PFSK-1 (cell line): ENCODE measurements at regions not wholly inside any gene's neighbourhood (a gene's known extent, or its start where the extent isn't known, plus 50 kb on each side); places are given as distances from the start of the nearest gene placed in this dataset.

ENCODE experiments used
- FOXP2 ChIP-seq: optimal IDR thresholded peaks from 2 replicates; pipeline ENCODE3; 2011; ENCODE audit warnings: borderline replicate concordance, control low read depth, inconsistent platforms; ENCODE audit not compliant: insufficient read depth; ENCODE audit errors: extremely low read length, extremely low read depth
- POLR2AphosphoS5 ChIP-seq: IDR thresholded peaks from 2 replicates; pipeline ENCODE4 v1.6.1; 2012; ENCODE audit warnings: low read depth, mild to moderate bottlenecking, control low read depth, low read length, moderate library complexity
- REST ChIP-seq, 2 experiments: IDR thresholded peaks; 2 replicates each; pipeline versions ENCODE4 v1.6.1 to v1.8.0; 2011 to 2012; ENCODE audit warnings: low read depth in 2 of 2, low read length in 2 of 2, control low read depth in 1 of 2, inconsistent platforms in 1 of 2, mild to moderate bottlenecking in 1 of 2, moderate library complexity in 1 of 2; ENCODE audit not compliant: insufficient read depth in 1 of 2
- SIN3A ChIP-seq: IDR thresholded peaks from 2 replicates; pipeline ENCODE4 v1.6.1; 2012; ENCODE audit warnings: mild to moderate bottlenecking, low read length, moderate library complexity, borderline replicate concordance; ENCODE audit not compliant: insufficient read depth
- TAF1 ChIP-seq: IDR thresholded peaks from 2 replicates; pipeline ENCODE4 v1.6.1; 2012; ENCODE audit warnings: low read length, control low read depth, borderline replicate concordance; ENCODE audit not compliant: insufficient read depth

GRCh38 chr10:10703382-10703781 is 314.3 kb upstream of the CELF2 start:
- no peak for TF ChIP-seq POLR2AphosphoS5
- TF ChIP-seq FOXP2 = no peak
- no peak for TF ChIP-seq TAF1
- TF ChIP-seq SIN3A = no peak
- no peak for TF ChIP-seq REST (IDR thresholded peaks at IDR 0.05; ENCODE audit: insufficient read depth in 1 of 2, low read depth in 2 of 2, low read length in 2 of 2)

- no peak for TF ChIP-seq SIN3A
- TF ChIP-seq POLR2AphosphoS5 = no peak
- TF ChIP-seq FOXP2 = no peak
- TF ChIP-seq TAF1 = no peak
- TF ChIP-seq REST (IDR thresholded peaks at IDR 0.05; ENCODE audit: insufficient read depth in 1 of 2, low read depth in 2 of 2, low read length in 2 of 2) = no peak
Observed at GRCh38 chr10:10712155-10712704, 305.4 kb upstream of the CELF2 start.

- TF ChIP-seq REST (IDR thresholded peaks at IDR 0.05; ENCODE audit: insufficient read depth in 1 of 2, low read depth in 2 of 2, low read length in 2 of 2) (no peak), SIN3A (no peak), POLR2AphosphoS5 (no peak), FOXP2 (no peak), TAF1 (no peak)
Observed at GRCh38 chr10:10714327-10714726, 303.3 kb upstream of the CELF2 start.

GRCh38 chr10:10716972-10717371 is 300.7 kb upstream of the CELF2 start:
- TF ChIP-seq SIN3A (no peak), FOXP2 (no peak), REST (IDR thresholded peaks at IDR 0.05; ENCODE audit: insufficient read depth in 1 of 2, low read depth in 2 of 2, low read length in 2 of 2) (no peak), POLR2AphosphoS5 (no peak), TAF1 (no peak)

- TF ChIP-seq POLR2AphosphoS5 = no peak
- no peak for TF ChIP-seq TAF1
- no peak for TF ChIP-seq FOXP2
- no peak for TF ChIP-seq SIN3A
- no peak for TF ChIP-seq REST (IDR thresholded peaks at IDR 0.05; ENCODE audit: insufficient read depth in 1 of 2, low read depth in 2 of 2, low read length in 2 of 2)
Observed at GRCh38 chr10:10722422-10722821, 295.2 kb upstream of the CELF2 start.
